ENCODE measurements at regions not wholly inside any gene's neighbourhood (a gene's known extent, or its start where the extent isn't known, plus 50 kb on each side); places are given as distances from the start of the nearest gene placed in this dataset.

- DNase-seq: no peak
These were observed 70.8 kb upstream of the NXT1 start for GRCh38 chr20:23279836-23280235.

GRCh38 chr20:23278172-23278571 is 72.4 kb upstream of the NXT1 start:
- no peak for DNase-seq

- no peak for DNase-seq
These were observed 73.3 kb upstream of the NXT1 start for GRCh38 chr20:23277316-23277715.

GRCh38 chr20:23273776-23274175 is 76.8 kb upstream of the NXT1 start:
- DNase-seq: no peak

GRCh38 chr20:23272176-23273029 is 78.2 kb upstream of the NXT1 start:
- no peak for DNase-seq

GRCh38 chr20:23270382-23270911 is 80.1 kb upstream of the NXT1 start:
- DNase-seq: no peak

- no peak for DNase-seq
These were observed 80.6 kb upstream of the NXT1 start for GRCh38 chr20:23269954-23270353.

GRCh38 chr20:23268792-23269354 is 81.7 kb upstream of the NXT1 start:
- no peak for DNase-seq

GRCh38 chr20:23267909-23268308 is 82.7 kb upstream of the NXT1 start:
- no peak for DNase-seq

GRCh38 chr20:23266530-23267398 is 83.8 kb upstream of the NXT1 start:
- DNase-seq: no peak

GRCh38 chr20:23265226-23265625 is 85.4 kb upstream of the NXT1 start:
- DNase-seq: no peak

GRCh38 chr20:23264545-23264944 is 86.0 kb upstream of the NXT1 start:
- no peak for DNase-seq

- DNase-seq: no peak
These were observed 90.3 kb upstream of the NXT1 start for GRCh38 chr20:23260181-23260840.

- DNase-seq: no peak
These were observed 91.9 kb upstream of the NXT1 start for GRCh38 chr20:23258747-23259121.

GRCh38 chr20:23257848-23258746 is 92.5 kb upstream of the NXT1 start:
- DNase-seq: no peak

- DNase-seq: no peak
These were observed 93.4 kb upstream of the NXT1 start for GRCh38 chr20:23257106-23257761.

- no peak for DNase-seq
These were observed 94.7 kb upstream of the NXT1 start for GRCh38 chr20:23255716-23256385.

GRCh38 chr20:23255106-23255505 is 95.5 kb upstream of the NXT1 start:
- DNase-seq: no peak

GRCh38 chr20:23254505-23254904 is 96.1 kb upstream of the NXT1 start:
- DNase-seq: no peak

- no peak for DNase-seq
These were observed 96.6 kb upstream of the NXT1 start for GRCh38 chr20:23254034-23254433.

GRCh38 chr20:23253524-23253923 is 97.1 kb upstream of the NXT1 start:
- DNase-seq: no peak

All from CD4-positive, alpha-beta T cell treated with Interleukin-6 for 4 hours (primary cell).